NCI-H2171 (cell line): ENCODE measurements at regions not wholly inside any gene's neighbourhood (a gene's known extent, or its start where the extent isn't known, plus 50 kb on each side); places are given as distances from the start of the nearest gene placed in this dataset.

Source experiments
- DNase-seq: peaks from one replicate; lab custom pipeline; 2025; lab: John Stamatoyannopoulos, UW

GRCh38 chr19:31402529-31403316, 53.5 kb upstream of the TSHZ3 start:
- no peak for DNase-seq

DNA sequence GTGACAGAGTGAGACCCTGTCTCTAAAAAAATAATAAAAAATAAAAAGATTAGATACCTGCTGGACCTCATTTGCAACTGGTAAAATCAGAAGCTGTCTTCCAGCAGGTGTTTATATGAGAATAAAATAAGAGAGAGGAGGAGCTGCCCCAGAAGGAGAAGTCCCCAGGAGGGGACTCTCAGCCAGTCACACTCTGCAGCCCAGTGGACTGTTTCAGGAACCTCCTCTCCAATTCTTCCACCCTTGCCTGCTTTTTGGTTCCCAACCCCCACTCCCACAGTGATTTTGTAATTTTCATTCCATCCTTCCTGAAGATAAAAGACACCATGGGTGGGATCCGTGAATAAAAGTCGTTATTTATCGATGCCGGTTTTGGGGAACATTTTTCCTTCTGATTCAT, 56.9 kb upstream of the TSHZ3 start:
- DNase-seq = no peak

DNA sequence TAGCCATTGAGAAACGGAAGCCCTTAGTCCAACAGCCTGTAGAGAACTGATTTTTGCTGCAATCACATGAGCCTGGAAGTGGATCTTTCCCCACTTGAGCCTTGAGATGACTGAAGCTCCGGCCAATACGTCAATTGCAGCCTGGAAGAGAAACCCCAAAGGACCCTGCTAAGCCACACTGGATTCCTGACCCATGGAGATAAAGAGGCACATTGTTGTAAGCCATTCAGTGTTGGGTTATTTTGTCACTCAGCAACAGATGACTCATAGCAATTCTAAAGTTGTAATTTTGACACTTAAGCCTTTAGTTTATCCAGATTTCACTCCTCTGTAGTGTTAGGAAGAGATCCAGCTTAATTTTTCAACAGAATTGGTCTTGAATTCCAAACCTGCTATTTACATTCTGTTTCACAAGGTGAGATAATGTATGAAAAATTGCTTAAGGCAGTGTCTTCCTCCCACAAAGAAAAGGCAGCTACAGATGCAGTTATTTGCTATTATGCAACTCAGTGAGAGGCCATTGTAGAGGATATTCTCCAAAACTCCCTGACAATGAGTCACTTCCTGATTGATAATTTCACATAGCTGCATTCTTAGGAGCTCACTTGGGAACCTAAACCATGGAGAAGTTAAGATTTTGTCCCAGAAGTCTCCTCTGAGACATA, 59.4 kb upstream of the TSHZ3 start:
- no peak for DNase-seq

DNA sequence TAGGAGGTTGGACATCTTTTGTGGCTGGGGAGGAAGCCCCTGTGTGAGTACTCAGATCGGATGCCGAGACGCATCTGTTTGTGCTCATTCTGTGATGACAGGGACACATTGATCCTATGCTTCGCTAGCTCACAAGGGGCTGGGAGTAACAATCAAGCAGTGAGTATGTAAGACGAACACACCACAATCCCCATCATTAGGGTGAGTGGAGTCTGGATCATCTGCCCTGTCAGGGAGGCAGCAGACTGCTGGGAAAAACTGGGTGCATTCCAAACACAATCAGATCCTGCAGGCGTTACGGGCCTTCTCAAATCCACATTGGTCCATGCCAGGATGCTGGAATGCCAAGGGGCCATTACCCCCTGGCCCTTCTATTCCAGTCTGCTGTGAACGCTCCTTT, 64.1 kb upstream of the TSHZ3 start:
- no peak for DNase-seq

DNA sequence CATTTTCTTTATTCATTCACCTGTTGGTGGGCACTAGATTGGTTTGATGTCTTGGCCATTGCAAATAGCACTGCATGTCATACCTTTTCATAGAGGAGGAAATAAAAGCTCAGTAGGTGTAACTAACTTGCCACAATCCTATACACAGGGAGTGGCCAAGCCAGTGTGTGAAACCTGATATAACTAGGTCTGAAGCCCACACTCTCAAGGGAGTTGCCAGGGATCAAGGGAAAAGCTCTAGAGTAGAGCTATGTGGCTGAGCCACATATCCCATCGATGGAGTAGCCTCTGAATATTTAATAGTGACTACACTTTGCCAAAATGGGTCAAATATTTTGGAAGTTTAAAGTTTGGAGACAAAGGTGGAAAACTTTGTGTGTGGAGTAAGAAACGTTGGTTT, 66.1 kb upstream of the TSHZ3 start:
- no peak for DNase-seq

DNA sequence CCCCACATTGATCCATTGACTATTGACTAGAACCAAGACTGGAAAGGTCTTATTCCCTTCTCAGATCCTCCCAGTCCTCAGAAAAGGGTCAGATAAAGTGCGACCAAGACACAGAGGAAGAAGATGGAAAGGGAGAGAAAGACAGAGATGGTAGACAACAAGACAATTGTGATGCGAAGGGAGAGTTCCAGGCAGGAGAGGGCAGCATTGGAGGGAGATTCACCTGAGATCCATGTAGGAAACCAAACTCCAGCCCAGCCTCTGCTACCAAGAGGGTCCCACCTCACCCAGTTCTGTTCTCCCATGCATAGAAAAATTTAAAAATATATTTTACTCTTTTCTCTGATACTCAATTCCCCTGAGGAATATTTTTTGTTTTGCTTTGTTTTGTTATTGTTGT, 67.3 kb upstream of the TSHZ3 start:
- no peak for DNase-seq

- DNase-seq = no peak
These were observed 68.8 kb upstream of the TSHZ3 start for GRCh38 chr19:31418055-31418454.

GRCh38 chr19:31418692-31419430, 69.6 kb upstream of the TSHZ3 start:
- DNase-seq = no peak

DNA sequence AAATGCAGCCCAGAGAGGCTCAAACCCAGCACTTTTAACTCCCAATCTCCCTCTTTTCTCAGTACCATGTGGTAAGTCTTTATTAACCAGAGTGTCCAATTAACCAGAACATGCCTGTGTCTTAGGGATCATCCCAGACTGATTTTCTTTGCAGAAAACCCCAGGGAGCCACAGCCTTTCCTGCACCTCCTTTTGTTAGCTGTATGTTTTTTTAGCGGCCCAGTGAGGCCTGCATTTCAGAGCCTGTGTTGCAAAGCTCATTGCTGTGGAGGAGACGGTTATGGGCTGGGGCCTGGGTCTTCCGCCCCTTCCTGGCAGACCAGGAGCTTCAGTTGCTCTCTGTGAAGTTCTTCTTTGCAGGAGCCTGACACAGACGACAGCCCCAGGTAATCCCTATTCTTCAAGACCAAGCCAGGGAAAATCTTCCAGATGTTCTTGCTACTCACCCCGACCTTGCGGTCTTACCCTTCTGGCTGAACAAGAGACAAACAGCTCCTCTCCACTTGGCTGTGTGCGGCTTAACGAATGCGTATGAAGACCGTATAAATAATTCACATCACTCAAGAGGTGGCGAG, 70.7 kb upstream of the TSHZ3 start:
- no peak for DNase-seq

DNA sequence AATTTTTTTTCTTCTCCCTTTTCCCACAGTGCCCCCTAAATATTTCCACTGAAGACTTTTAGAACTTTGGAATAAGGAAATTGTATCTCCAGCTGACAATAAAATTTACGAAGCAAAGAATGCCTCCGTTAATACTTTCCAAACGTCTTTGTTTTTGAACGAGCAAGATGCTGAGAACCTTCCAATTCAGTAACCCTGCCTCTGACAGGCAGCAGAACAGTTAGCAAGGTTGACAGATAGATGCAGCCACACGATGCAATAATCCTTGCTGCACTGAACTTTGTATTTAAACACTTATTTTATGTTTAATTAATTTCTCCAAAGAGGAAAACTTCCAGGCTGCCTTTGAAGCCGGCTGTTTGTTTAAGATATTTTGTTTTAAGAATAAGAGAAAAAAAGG, 71.8 kb upstream of the TSHZ3 start:
- no peak for DNase-seq

GRCh38 chr19:31421856-31422255, 72.6 kb upstream of the TSHZ3 start:
- DNase-seq = no peak

GRCh38 chr19:31423896-31424295, 74.7 kb upstream of the TSHZ3 start:
- DNase-seq = no peak

GRCh38 chr19:31424861-31425620, 75.8 kb upstream of the TSHZ3 start:
- no peak for DNase-seq

DNA sequence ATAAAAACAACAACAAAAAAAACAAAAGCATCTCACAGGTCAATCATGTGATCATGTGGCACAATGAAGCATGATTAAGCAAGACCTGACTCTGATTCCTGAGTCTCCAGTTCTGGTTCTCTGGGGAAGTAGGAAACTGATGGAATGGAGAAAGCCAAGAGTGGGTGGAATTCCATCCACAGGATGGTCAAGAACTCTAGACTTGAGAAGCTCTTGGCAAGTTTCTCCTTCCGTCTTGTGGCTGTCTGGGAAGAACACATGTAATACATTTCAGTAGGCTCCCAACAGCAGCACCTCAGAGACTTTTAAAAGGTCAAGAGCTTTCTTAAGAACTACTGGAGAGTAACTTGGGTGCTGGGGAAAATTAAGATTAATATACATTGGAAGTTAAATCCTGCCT, 78.6 kb upstream of the TSHZ3 start:
- no peak for DNase-seq

DNA sequence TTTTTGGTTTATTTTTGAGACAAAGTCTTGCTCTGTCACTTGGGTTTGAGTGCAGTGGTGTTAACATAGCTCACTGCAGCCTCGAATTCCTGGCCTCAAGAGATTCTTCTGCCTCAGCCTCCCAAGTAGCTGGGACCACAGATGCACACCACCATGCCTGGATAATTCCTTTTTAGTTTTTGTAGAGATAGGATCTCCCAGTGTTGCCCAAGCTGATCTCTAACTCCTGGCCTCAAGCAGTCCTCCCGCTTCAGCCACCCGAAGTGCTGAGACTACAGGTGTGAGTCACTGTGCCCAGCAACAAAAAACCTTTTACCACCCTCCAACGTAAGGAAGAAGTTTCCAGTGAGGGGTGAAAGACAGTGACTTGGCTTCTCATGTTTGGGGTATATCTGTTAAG, 81.1 kb upstream of the TSHZ3 start:
- DNase-seq = no peak

DNA sequence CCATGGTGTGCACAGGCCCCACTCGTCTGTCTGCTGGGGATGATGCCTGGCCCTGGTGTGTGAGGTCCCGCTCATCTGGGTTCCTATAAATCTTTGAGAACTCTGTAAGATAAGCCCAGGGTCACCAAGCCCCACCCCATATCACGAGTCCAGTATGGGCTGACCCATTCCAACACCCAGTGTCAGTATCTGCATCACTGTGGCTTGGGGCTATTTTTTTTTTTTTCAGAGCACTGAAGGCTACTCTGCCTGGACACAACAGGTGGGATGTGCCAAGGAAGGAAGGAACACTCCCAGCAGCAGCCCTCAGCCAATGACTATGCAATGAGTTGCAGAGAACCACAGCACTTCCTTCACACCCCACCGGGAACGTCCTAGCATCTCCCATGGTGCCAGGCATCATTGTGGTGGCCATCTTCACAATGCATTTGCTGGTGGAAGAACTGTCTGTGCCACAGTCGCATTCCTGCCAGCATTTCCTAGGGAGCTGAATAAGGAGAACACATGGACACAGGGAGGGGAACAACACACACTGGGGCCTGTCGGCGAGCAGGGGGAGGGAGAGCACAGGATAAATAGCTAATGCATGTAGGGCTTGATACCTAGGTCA, 83.1 kb upstream of the TSHZ3 start:
- DNase-seq = no peak

- DNase-seq = no peak
These were observed 87.0 kb upstream of the TSHZ3 start for GRCh38 chr19:31436121-31436776.

DNA sequence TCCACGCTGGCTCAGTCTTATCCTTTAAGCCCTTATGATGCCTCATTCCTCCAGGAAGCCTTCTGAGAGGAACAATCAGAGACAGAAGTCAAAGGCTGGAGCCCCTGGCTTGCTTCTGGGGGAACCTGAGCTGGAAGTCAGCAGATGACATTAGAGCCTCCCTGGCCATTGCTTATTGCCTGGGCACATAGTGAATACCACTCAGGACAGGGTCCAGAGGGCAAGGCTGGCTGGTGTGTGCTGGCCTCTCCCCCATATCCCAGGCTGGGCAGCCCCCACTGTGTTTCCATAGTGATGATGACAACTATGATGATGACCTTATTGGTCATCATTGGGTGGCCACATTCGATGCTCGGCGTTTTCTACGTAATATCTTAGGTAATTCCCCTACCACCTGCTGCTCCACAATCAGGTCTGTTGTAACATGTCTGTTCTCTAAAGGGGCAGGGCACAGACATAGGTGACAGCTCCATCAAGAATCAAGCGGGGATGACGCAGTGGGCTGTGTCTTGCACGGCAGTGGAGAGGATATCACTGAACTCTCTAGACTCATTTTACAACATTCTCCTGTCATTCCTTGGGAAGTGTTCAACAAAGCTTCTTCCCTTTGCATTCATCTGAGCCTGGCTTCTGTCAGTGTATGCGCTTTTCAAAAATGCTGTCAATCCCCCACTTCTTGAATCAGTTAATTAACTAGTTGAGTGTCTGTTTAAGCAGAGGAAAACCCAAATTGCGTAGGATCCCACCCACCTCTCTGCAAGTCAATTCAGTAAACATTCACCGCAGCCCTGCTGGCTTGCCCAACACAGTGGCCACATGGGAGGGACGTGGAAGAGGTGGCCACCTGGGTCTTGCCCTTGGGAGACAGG, 89.4 kb upstream of the TSHZ3 start:
- DNase-seq = no peak

DNA sequence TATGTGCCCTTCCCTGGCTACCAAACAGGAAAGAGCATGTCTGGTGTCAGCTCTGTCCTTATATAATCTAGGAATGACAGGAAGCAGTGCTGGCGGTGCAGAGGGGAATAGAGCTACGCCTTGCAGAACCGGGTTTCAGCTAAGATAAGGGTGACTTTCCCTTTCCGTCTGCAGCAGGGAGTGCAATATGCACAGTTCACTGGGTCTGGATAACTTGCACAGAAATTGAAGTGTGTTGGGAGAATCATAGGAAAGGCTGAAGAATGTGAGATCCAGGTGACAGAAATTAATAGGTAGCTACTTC, 90.0 kb upstream of the TSHZ3 start:
- DNase-seq = no peak

- no peak for DNase-seq
These were observed 95.7 kb upstream of the TSHZ3 start for GRCh38 chr19:31444931-31445330.
